K562 (cell line): ENCODE measurements at regions not wholly inside any gene's neighbourhood (a gene's known extent, or its start where the extent isn't known, plus 50 kb on each side); places are given as distances from the start of the nearest gene placed in this dataset.

Experiments
- ATAC-seq: fragments of 200-7000 bp; cut with Tn5 transposase; 3 replicates; pipeline ENCODE4 v1.9.1; 2020; ENCODE audit warnings: moderate library complexity
- BruUV-seq: library from RNA; stranded (reverse); fragments of 400-500 nt; replicated peaks from 2 replicates; lab custom pipeline; 2021; lab: Mats Ljungman, UMichigan
- CTCF ChIA-PET: fragments of 300-600 bp; formaldehyde crosslinking; extraction: SDS; loops from one replicate; lab custom pipeline; 2021; ENCODE audit warnings: low intra/inter-chr PET ratio; lab: Yijun Ruan, JAX
- POLR2A ChIA-PET: fragments of 300-600, 350-650 bp; sonication (Branson Sonifier 250); formaldehyde crosslinking; extraction: SDS; loops from one replicate; lab custom pipeline; 2021; ENCODE audit warnings: antibody characterized with exemption, inconsistent platforms; lab: Yijun Ruan, JAX
- DNase-seq, 4 experiments: peaks; one replicate each; pipeline versions ENCODE4 v3.0.0 to v3.0.0-alpha.2; 2011 to 2018; ENCODE audit warnings: low spot score in 3 of 4, mixed read lengths in 3 of 4; ENCODE audit errors: extremely low read depth in 1 of 4
- FAIRE-seq: peaks from 2 replicates; lab custom pipeline; 2011; peaks lifted over from hg19 to GRCh38; lab: Jason Lieb, UNC
- H2AFZ ChIP-seq: 2 replicates; pipeline ENCODE4 v1.6.0; 2011; ENCODE audit warnings: low read depth, low read length, control low read depth, inconsistent platforms
- H3K27ac ChIP-seq: fragments of 200-600 bp; 3 replicates; pipeline ENCODE4 v1.8.0; 2011; ENCODE audit warnings: low read depth, mild to moderate bottlenecking, control low read depth, inconsistent platforms, low read length, moderate library complexity, mixed read lengths; ENCODE audit errors: extremely low read depth
- H3K27me3 ChIP-seq, 2 experiments: fragments of 300-600 bp in 1 of 2; 2 replicates in 1 of 2; 3 replicates in 1 of 2; pipeline versions ENCODE4 v1.6.0 to v1.8.0; 2011; ENCODE audit warnings: inconsistent platforms in 2 of 2, low read length in 2 of 2, mild to moderate bottlenecking in 1 of 2, mixed read lengths in 1 of 2, moderate library complexity in 1 of 2; ENCODE audit not compliant: control insufficient read depth in 2 of 2, insufficient read depth in 2 of 2
- H3K36me3 ChIP-seq: fragments of 300-600 bp; 3 replicates; pipeline ENCODE4 v1.8.0; 2011; ENCODE audit warnings: mild to moderate bottlenecking, low read length, inconsistent platforms; ENCODE audit not compliant: control insufficient read depth, insufficient read depth
- H3K4me1 ChIP-seq, 2 experiments: fragments of 200-600 bp in 1 of 2; replicated peaks in 1 of 2; 2 replicates in 1 of 2; 3 replicates in 1 of 2; pipeline versions ENCODE4 v1.5.1 to v1.8.0; 2011; ENCODE audit warnings: inconsistent platforms in 2 of 2, low read length in 2 of 2, mild to moderate bottlenecking in 1 of 2, mixed read lengths in 1 of 2, moderate library complexity in 1 of 2; ENCODE audit not compliant: control insufficient read depth in 2 of 2, insufficient read depth in 2 of 2
- H3K4me2 ChIP-seq: 2 replicates; pipeline ENCODE4 v1.6.1; 2011; ENCODE audit warnings: low read length, control low read depth, inconsistent platforms, mixed read lengths; ENCODE audit not compliant: insufficient read depth
- H3K4me3 ChIP-seq: fragments of 200-600 bp; sonication (generic), shearing (Covaris generic); 2 replicates; pipeline ENCODE4 v1.5.1; 2016; ENCODE audit warnings: control low read depth, inconsistent platforms
- H3K79me2 ChIP-seq: fragments of 200-600 bp; 3 replicates; pipeline ENCODE4 v1.8.0; 2011; ENCODE audit warnings: low read length, inconsistent platforms; ENCODE audit not compliant: control insufficient read depth, insufficient read depth
- H3K9ac ChIP-seq, 2 experiments: 2 replicates each; pipeline versions ENCODE4 v1.6.0 to v1.6.1; 2011; ENCODE audit warnings: low read depth in 2 of 2, low read length in 2 of 2, control low read depth in 1 of 2, inconsistent platforms in 1 of 2, mild to moderate bottlenecking in 1 of 2, mixed read lengths in 1 of 2; ENCODE audit not compliant: insufficient read depth in 1 of 2
- H3K9me1 ChIP-seq: one replicate; pipeline ENCODE4 v1.6.0; 2011; ENCODE audit warnings: inconsistent platforms, mild to moderate bottlenecking, low read length, moderate library complexity; ENCODE audit not compliant: control insufficient read depth, insufficient read depth
- H3K9me3 ChIP-seq: replicated peaks from 2 replicates; pipeline ENCODE4 v1.5.1; 2011; ENCODE audit warnings: low read depth, low read length, inconsistent platforms; ENCODE audit not compliant: control insufficient read depth, insufficient read depth
- H4K20me1 ChIP-seq: replicated peaks from 2 replicates; pipeline ENCODE4 v1.6.1; 2011; ENCODE audit warnings: low read length, inconsistent platforms, mixed read lengths; ENCODE audit not compliant: control insufficient read depth, insufficient read depth
- BHLHE40 ChIP-seq: IDR thresholded peaks from 2 replicates; pipeline ENCODE4 v1.6.1; 2011; ENCODE audit warnings: low read length, improper control_type of control experiment
- CBX1 ChIP-seq: sonication (generic); IDR thresholded peaks from 2 replicates; pipeline ENCODE4 v1.6.1; 2016; ENCODE audit warnings: antibody characterized with exemption, low read depth, mild to moderate bottlenecking
- ESRRA ChIP-seq: fragments of 450-650 bp; IDR thresholded peaks from 2 replicates; pipeline ENCODE4 v1.6.1; 2014; ENCODE audit warnings: low read depth, mild to moderate bottlenecking, moderate library complexity, borderline replicate concordance
- ESRRB ChIP-seq: fragments of 250-450 bp; sonication (Bioruptor Pico); IDR thresholded peaks from 2 replicates; pipeline ENCODE4 v1.5.0; 2020; ENCODE audit warnings: mild to moderate bottlenecking, moderate library complexity, borderline replicate concordance
- HNRNPH1 ChIP-seq: fragments of 200-400 bp; formaldehyde crosslinking; optimal IDR thresholded peaks from 2 replicates; pipeline ENCODE3; 2017; ENCODE audit warnings: low read depth, mild to moderate bottlenecking, low read length, moderate library complexity
- KAT8 ChIP-seq: fragments of 450-650 bp; IDR thresholded peaks from 2 replicates; pipeline ENCODE4 v1.6.1; 2016; ENCODE audit warnings: low read depth, mild to moderate bottlenecking
- NCOA2 ChIP-seq, 2 experiments: fragments of 450-650 bp; IDR thresholded peaks; 2 replicates each; pipeline ENCODE4 v1.6.1; 2018; ENCODE audit warnings: mild to moderate bottlenecking in 2 of 2, moderate library complexity in 1 of 2; ENCODE audit not compliant: partially characterized antibody in 2 of 2
- SOX6 ChIP-seq: fragments of 450-650 bp; IDR thresholded peaks from 2 replicates; pipeline ENCODE4 v1.6.1; 2014; ENCODE audit warnings: mild to moderate bottlenecking
- STAT5A ChIP-seq: IDR thresholded peaks from 2 replicates; pipeline ENCODE4 v1.6.1; 2012; ENCODE audit warnings: low read length, inconsistent platforms, borderline replicate concordance
- TSC22D4 ChIP-seq: fragments of 450-650 bp; IDR thresholded peaks from 2 replicates; pipeline ENCODE4 v1.6.1; 2016; ENCODE audit warnings: missing genetic modification characterization, missing biosample characterization, control low read depth
- XRCC5 ChIP-seq: fragments of 200-400 bp; formaldehyde crosslinking; IDR thresholded peaks from 2 replicates; pipeline ENCODE4 v1.6.1; 2017; ENCODE audit warnings: low read depth, mild to moderate bottlenecking, low read length
- ZC3H11A ChIP-seq: IDR thresholded peaks from 2 replicates; pipeline ENCODE4 v1.6.1; 2012; ENCODE audit warnings: low read depth, low read length, improper control_type of control experiment
- ZNF23 ChIP-seq: fragments of 250-450 bp; sonication (Bioruptor Pico); IDR thresholded peaks from 2 replicates; pipeline ENCODE4 v1.4.0; 2020; ENCODE audit warnings: mild to moderate bottlenecking
- WGBS: fragments of 100-300 bp; shearing (Covaris generic); methylation state at CpG from one replicate; pipeline ENCODE4 v1.1.6; 2016; ENCODE audit warnings: low coverage, mixed read lengths; ENCODE audit not compliant: insufficient coverage; ENCODE audit errors: missing lambda C conversion rate; 5-methylcytosine and 5-hydroxymethylcytosine counted together
- in situ Hi-C: fragments of 300-500 bp; cut with MboI; formaldehyde crosslinking; loops from 4 replicates; pipeline ENCODE4 v1.15.0; 2018; ENCODE audit warnings: inconsistent platforms, mixed read lengths
- intact Hi-C: fragments of 100-400 bp; cut with micrococcal nuclease; formaldehyde crosslinking; loops from 2 replicates; pipeline ENCODE4 v1.14.2; 2022
- TF ChIP-seq, protein P1 (sequence below): fragments of 150-350 bp; IDR thresholded peaks from 2 replicates; pipeline ENCODE4 v1.6.1; 2014; ENCODE audit warnings: low read depth, mild to moderate bottlenecking, low read length, borderline replicate concordance
- TF ChIP-seq, protein P2 (sequence below): fragments of 250-450 bp; sonication (Bioruptor Pico); IDR thresholded peaks from 2 replicates; pipeline ENCODE4 v1.9.0; 2021; ENCODE audit warnings: mild to moderate bottlenecking
- TF ChIP-seq, protein P3 (sequence below): fragments of 450-650 bp; IDR thresholded peaks from 2 replicates; pipeline ENCODE4 v1.6.1; 2016; ENCODE audit warnings: borderline replicate concordance

DNA sequence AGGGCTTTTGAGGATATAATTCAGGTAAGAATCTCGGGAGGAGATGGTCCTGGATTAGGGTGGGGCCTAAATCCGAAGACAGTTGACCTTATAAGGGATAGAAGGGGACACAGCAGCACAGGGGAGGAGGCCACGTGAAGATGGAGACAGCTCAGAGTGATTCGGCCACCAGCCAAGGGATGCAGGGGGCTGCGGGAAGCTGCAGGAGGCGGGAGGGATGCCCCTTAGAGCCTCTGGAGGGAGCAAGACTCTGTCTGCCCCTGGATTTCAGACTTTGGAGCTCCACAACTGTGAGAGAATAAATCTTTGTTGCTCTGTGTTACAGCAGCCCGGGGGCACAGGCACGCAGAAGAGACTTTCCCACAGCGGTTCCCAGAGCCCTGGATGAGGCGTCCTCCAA, 143.7 kb downstream of the ASB1 start:
- no peaks in the 10 kb centered on the region for H3K36me3 ChIP-seq
- CTCF ChIA-PET = no interaction called here
- no peaks in the 10 kb centered on the region for H4K20me1 ChIP-seq
- in situ Hi-C loops (no loop called here), intact Hi-C loops (no loop called here)
- H3K9ac ChIP-seq = no peak overlapping the region
- peaks cover 5 to 75% of the 10 kb centered on the region in 2 experiments for H3K27me3 ChIP-seq
- H3K4me3 ChIP-seq = no peak overlapping the region
- no peak for ATAC-seq
- 2% methylated on average over 7 of the region's 10 CpGs for WGBS
- DNase-seq = no peak
- H2AFZ ChIP-seq = no peak overlapping the region
- no peak overlapping the region for H3K27ac ChIP-seq
- peaks cover 4% of the 10 kb centered on the region for H3K9me1 ChIP-seq
- TF ChIP-seq ZC3H11A (no peak), XRCC5 (no peak), STAT5A (no peak), SOX6 (no peak), ESRRB (CRISPR knock-in tag) (no peak), HNRNPH1 (no peak), NCOA2 (IDR thresholded peaks at IDR 0.05; ENCODE audit: partially characterized antibody in 2 of 2) (no peak), ESRRA (no peak), TSC22D4 (tag) (no peak), CBX1 (no peak), ZNF23 (CRISPR knock-in tag) (no peak), KAT8 (no peak), BHLHE40 (no peak)
- TF ChIP-seq, protein P1, sequence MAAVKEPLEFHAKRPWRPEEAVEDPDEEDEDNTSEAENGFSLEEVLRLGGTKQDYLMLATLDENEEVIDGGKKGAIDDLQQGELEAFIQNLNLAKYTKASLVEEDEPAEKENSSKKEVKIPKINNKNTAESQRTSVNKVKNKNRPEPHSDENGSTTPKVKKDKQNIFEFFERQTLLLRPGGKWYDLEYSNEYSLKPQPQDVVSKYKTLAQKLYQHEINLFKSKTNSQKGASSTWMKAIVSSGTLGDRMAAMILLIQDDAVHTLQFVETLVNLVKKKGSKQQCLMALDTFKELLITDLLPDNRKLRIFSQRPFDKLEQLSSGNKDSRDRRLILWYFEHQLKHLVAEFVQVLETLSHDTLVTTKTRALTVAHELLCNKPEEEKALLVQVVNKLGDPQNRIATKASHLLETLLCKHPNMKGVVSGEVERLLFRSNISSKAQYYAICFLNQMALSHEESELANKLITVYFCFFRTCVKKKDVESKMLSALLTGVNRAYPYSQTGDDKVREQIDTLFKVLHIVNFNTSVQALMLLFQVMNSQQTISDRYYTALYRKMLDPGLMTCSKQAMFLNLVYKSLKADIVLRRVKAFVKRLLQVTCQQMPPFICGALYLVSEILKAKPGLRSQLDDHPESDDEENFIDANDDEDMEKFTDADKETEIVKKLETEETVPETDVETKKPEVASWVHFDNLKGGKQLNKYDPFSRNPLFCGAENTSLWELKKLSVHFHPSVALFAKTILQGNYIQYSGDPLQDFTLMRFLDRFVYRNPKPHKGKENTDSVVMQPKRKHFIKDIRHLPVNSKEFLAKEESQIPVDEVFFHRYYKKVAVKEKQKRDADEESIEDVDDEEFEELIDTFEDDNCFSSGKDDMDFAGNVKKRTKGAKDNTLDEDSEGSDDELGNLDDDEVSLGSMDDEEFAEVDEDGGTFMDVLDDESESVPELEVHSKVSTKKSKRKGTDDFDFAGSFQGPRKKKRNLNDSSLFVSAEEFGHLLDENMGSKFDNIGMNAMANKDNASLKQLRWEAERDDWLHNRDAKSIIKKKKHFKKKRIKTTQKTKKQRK = no peak
- TF ChIP-seq, protein P2, sequence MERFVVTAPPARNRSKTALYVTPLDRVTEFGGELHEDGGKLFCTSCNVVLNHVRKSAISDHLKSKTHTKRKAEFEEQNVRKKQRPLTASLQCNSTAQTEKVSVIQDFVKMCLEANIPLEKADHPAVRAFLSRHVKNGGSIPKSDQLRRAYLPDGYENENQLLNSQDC = no peak
- TF ChIP-seq, protein P3, sequence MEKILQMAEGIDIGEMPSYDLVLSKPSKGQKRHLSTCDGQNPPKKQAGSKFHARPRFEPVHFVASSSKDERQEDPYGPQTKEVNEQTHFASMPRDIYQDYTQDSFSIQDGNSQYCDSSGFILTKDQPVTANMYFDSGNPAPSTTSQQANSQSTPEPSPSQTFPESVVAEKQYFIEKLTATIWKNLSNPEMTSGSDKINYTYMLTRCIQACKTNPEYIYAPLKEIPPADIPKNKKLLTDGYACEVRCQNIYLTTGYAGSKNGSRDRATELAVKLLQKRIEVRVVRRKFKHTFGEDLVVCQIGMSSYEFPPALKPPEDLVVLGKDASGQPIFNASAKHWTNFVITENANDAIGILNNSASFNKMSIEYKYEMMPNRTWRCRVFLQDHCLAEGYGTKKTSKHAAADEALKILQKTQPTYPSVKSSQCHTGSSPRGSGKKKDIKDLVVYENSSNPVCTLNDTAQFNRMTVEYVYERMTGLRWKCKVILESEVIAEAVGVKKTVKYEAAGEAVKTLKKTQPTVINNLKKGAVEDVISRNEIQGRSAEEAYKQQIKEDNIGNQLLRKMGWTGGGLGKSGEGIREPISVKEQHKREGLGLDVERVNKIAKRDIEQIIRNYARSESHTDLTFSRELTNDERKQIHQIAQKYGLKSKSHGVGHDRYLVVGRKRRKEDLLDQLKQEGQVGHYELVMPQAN = no peak
- no peaks in the 10 kb centered on the region for H3K79me2 ChIP-seq
- no peak overlapping the region for H3K4me2 ChIP-seq
- BruUV-seq = no TSS peak
- POLR2A ChIA-PET = no interaction called here
- no peaks in the 10 kb centered on the region for H3K4me1 ChIP-seq
- no peaks in the 10 kb centered on the region for H3K9me3 ChIP-seq
- no peak for FAIRE-seq
